ENCODE measurements at regions not wholly inside any gene's neighbourhood (a gene's known extent, or its start where the extent isn't known, plus 50 kb on each side); places are given as distances from the start of the nearest gene placed in this dataset.
A peak's percentile ranks its signal among the peaks of the same experiment; 100 is the strongest.

DNA sequence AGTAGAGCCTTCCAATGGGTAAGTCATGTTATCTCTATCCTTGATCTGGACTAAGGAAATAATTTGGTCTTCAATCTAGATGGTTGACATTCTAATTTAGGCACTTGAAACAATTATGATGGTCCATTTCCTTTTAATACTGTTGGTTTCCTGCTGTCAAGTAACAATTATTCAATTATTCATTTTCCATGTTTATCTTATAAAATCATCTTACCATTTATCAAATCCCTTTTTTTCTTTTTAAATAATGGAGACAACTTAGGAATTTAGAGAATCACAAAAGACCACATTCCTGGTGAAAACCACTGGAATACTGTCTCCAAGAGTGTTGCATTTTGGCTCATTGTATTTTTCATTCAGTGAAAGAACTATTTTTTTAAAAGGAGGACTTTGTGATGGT is 148.7 kb upstream of the CTSO start:
- no peak for DNase-seq (ENCODE audit: low read depth in 2 of 2)
- no peak overlapping the region for H3K4me3 ChIP-seq (replicated peaks in 1 of 2; ENCODE audit: low read depth in 2 of 2, low read length in 2 of 2)
- TF ChIP-seq, protein P1, sequence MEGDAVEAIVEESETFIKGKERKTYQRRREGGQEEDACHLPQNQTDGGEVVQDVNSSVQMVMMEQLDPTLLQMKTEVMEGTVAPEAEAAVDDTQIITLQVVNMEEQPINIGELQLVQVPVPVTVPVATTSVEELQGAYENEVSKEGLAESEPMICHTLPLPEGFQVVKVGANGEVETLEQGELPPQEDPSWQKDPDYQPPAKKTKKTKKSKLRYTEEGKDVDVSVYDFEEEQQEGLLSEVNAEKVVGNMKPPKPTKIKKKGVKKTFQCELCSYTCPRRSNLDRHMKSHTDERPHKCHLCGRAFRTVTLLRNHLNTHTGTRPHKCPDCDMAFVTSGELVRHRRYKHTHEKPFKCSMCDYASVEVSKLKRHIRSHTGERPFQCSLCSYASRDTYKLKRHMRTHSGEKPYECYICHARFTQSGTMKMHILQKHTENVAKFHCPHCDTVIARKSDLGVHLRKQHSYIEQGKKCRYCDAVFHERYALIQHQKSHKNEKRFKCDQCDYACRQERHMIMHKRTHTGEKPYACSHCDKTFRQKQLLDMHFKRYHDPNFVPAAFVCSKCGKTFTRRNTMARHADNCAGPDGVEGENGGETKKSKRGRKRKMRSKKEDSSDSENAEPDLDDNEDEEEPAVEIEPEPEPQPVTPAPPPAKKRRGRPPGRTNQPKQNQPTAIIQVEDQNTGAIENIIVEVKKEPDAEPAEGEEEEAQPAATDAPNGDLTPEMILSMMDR (IDR thresholded peaks at IDR 0.05; ENCODE audit: low read depth, low read length), result no peak

DNA sequence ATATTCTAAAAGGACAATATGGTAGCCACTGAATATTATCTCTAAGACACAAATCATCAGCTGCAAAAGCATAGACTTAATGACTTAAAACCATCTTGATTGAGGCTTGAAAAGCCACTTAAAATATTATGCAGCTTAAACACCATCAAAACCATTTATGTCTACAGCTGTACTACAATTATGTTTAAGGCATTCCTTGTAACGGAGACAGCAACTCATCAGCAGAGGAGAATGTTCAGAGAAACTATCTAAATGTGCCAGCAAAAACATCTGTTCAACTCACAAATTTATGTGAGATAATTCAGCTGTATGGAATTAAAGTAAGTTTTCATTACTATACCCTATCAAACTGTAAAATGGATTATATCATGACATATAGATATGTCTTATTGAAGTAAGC is 147.9 kb upstream of the CTSO start:
- peak in 1 of 2 donors; percentile 45 for DNase-seq (ENCODE audit: low read depth in 2 of 2)
- TF ChIP-seq, protein P1 (IDR thresholded peaks at IDR 0.05; ENCODE audit: low read depth, low read length), result no peak

DNA sequence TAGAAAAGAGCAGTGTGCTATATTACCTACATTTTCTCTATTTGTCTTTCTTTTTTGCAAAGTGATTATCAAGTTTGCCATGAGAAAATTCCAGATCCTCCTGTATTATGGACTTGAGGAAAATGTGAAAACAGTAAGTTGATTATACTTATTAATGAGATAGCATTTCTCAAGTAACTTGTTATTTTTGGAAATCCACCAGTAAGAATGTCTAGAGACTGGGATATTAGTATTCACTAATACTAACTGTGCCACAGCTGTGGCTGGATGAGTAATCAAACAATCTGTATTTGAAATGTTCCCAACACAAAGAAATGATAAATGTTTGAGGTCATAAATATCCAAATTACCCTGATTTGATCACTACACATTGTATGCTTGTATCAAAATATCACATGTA is 147.0 kb upstream of the CTSO start:
- DNase-seq (ENCODE audit: low read depth in 2 of 2), result peak in 1 of 2 donors; percentile 59
- TF ChIP-seq, protein P1 (IDR thresholded peaks at IDR 0.05; ENCODE audit: low read depth, low read length), result no peak

More for the DNA sequence above, 147.9 kb upstream of the CTSO start:
- no peak overlapping the region for H3K4me3 ChIP-seq (replicated peaks in 1 of 2; ENCODE audit: low read depth in 2 of 2, low read length in 2 of 2)

DNA sequence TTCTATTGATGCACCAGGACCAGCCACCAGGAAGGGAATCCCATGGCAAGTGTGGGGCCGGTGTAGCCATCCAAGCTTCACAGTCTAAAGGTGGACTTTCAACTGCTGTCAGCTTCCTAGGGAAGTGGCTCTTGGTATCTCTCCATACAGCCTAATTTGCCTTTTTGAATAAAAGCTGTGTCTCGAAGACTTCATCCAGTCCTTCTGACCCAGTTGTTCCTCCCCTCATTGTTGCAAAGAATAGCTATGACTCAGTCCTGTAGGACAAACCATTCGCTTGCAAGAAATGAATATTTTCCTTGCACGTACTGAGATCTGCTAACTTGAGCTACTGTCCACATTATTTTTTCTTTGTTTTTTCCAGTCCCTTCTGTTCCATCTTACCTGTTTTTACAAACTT is 145.1 kb upstream of the CTSO start:
- TF ChIP-seq, protein P1 (IDR thresholded peaks at IDR 0.05; ENCODE audit: low read depth, low read length), result no peak
- peak in 1 of 2 donors; percentile 63 for DNase-seq (ENCODE audit: low read depth in 2 of 2)
- H3K4me3 ChIP-seq (replicated peaks in 1 of 2; ENCODE audit: low read depth in 2 of 2, low read length in 2 of 2), result no peak overlapping the region

More for the DNA sequence above, 147.0 kb upstream of the CTSO start:
- H3K4me3 ChIP-seq (replicated peaks in 1 of 2; ENCODE audit: low read depth in 2 of 2, low read length in 2 of 2), result no peak overlapping the region

DNA sequence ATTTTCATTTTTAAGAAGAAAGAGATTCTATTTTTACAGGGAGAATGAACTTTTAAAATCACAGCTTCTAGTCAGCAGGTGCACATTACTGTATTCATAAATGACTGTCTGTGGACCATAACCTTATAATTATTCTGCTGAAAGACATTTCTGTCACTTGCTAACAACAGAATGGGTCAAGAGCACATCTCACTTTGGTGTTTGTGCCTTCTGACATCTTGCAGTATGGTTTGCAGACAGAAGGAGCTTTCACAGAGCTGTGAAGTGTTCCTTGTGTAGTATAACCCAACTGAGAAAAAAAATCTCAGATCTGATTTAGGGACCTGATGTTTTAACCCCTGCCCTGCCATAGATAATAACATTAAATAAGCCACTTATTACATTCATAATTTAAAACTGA is 131.4 kb upstream of the CTSO start:
- no peak overlapping the region for H3K4me3 ChIP-seq (replicated peaks in 1 of 2; ENCODE audit: low read depth in 2 of 2, low read length in 2 of 2)
- TF ChIP-seq, protein P1 (IDR thresholded peaks at IDR 0.05; ENCODE audit: low read depth, low read length), result no peak
- DNase-seq (ENCODE audit: low read depth in 2 of 2), result no peak

DNA sequence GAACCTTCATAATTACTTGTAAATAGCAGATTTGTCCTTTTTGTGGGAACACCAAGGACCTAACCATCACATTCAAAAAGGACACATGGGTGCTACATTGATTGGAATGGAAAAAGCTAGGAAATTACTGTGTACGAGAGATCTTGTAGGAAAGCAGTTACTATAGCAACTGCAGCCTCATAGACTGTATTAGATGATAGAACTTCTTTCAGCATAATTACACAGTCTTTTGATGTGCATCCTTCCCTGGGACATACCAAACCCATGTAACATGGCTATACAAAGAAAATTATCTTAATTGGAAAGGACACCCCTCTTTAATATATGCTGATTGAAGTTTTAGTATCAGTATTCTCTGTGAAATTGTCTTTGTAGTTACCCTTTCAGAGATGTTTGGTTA is 130.7 kb upstream of the CTSO start:
- TF ChIP-seq, protein P1 (IDR thresholded peaks at IDR 0.05; ENCODE audit: low read depth, low read length), result no peak
- no peak overlapping the region for H3K4me3 ChIP-seq (replicated peaks in 1 of 2; ENCODE audit: low read depth in 2 of 2, low read length in 2 of 2)
- no peak for DNase-seq (ENCODE audit: low read depth in 2 of 2)

DNA sequence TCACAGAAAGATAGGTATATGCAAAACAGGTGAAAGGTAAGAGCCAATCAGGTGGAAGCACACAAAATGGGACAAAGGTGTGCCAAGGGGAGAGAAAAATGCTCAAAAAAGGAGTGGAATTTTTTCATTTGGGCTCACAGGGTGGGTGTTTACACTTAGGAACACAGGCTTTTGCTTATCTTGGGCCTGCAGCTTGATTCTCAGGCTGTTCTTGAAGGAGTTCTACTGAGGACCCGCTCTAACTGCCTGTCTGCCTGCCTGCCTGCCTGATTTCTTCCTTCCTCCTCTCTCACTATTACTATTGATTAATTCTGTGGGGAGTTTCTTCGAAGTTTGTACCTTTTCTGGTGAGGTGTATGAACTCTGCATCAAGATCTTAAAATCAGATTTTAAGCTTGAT is 120.3 kb upstream of the CTSO start:
- no peak for DNase-seq (ENCODE audit: low read depth in 2 of 2)
- no peak overlapping the region for H3K4me3 ChIP-seq (replicated peaks in 1 of 2; ENCODE audit: low read depth in 2 of 2, low read length in 2 of 2)
- TF ChIP-seq, protein P1 (IDR thresholded peaks at IDR 0.05; ENCODE audit: low read depth, low read length), result no peak
